ENCODE measurements at regions not wholly inside any gene's neighbourhood (a gene's known extent, or its start where the extent isn't known, plus 50 kb on each side); places are given as distances from the start of the nearest gene placed in this dataset.
"Not testable (repeated sequence)": the region's sequence is repeated elsewhere in the genome, so short reads cannot be mapped to it uniquely, and the experiment has no call there.

DNA sequence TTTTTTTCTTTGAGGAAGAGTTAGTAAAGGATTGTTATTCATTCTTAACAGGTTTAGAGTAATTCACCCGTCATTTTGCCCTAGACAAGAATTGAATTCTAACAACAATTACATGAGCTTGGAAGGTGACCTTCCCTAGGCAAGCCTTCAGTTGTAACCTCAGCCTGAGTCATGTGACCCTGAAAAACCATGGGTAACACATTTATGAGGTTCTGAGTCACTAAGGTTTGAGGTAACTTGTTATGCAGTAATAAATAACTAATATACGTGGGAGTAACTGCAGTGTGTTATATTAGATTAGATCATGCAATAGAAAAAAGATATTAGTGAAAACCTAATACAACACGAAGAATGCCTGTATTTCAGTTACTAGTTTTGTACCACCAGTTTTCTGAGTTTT, 237.6 kb upstream of the NDN start:
- no peak for DNase-seq (ENCODE audit: low read depth)

- no peak for DNase-seq (ENCODE audit: low read depth)
Measured at GRCh38 chr15:23954931-23955330, 267.8 kb upstream of the NDN start.

- DNase-seq (ENCODE audit: low read depth), result no peak
Measured at GRCh38 chr15:23983500-23984259, 296.6 kb upstream of the NDN start.

GRCh38 chr15:23994273-23994672, 307.2 kb upstream of the NDN start:
- DNase-seq (ENCODE audit: low read depth), result no peak

GRCh38 chr15:23998056-23998455, 311.0 kb upstream of the NDN start:
- DNase-seq (ENCODE audit: low read depth), result no peak

- no peak for DNase-seq (ENCODE audit: low read depth)
Measured at GRCh38 chr15:24008476-24008875, 321.4 kb upstream of the NDN start.

DNA sequence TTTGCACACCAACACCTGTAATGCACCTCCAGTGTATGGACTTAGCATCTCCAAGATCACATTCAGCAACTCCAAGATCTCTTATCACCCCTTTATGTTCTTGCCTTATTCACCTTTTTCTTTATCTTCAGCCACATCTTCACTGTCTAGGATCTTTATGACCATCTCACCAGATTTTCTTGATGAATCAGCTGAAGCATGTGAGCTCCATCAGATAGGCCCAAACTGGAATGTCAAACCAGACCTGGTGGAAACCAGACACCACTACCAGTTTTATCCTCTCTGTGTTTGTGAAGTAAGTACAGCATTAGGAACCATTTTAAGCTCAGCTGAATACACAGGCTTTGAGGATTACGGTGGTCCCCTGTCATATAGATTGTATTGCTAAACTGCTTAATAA, 330.4 kb upstream of the NDN start:
- DNase-seq (ENCODE audit: low read depth), result no peak

DNA sequence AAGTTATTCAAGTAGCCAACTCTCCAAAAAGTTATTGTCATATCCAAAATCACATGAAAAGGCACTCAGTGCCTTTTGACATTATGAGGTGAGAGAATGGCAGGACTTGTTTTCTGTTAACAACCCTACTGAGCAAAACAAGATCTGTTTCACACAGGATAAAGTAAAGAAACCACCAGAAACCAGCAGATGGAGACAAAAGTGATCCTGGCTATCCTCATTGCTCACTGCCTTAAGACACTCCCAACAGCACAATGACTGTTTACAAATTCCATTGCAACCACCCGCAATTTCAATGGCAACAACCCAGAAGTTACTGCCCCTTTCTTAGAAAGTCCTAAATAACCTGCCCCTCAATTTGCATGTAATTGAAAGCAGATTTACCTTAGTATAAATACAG, 352.6 kb upstream of the NDN start:
- no peak for DNase-seq (ENCODE audit: low read depth)

DNA sequence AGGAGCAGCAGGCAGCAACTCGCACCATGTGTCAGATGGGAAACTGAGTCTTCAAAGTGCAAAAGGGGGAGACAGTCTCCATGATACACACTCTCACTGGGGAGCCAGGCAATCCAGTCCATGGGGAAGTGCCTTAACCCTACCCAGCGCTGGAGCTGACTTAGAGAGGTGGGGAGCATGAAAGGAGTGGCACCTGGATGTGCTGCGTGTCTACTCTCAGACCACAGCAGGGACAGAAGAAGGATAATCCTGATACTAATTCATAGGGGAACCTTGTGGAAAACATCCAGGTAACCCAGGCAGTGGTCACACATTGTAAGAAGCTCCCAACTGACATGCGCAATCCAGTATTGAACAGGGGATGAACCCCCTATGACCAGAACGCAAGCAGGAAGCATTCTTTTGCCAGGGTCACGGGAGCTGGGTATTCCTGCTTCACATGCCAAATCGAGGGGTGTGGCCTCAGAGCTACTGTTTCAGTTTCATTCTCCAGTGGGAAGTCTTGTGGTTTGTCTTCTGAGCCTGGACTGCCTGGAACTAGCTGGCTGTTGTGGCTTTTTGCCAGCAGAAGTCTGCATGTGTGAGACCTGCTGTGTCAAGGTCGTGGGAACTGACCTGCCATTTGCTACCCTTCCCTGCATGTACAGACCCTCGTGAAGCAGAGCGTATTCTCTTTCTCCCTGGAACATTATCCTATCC, 367.6 kb upstream of the NDN start:
- DNase-seq (ENCODE audit: low read depth), result no peak

GRCh38 chr15:24067733-24068501, 380.8 kb upstream of the NDN start:
- no peak for DNase-seq (ENCODE audit: low read depth)

- DNase-seq (ENCODE audit: low read depth), result no peak
Measured at GRCh38 chr15:24075420-24076089, 388.4 kb upstream of the NDN start.

DNA sequence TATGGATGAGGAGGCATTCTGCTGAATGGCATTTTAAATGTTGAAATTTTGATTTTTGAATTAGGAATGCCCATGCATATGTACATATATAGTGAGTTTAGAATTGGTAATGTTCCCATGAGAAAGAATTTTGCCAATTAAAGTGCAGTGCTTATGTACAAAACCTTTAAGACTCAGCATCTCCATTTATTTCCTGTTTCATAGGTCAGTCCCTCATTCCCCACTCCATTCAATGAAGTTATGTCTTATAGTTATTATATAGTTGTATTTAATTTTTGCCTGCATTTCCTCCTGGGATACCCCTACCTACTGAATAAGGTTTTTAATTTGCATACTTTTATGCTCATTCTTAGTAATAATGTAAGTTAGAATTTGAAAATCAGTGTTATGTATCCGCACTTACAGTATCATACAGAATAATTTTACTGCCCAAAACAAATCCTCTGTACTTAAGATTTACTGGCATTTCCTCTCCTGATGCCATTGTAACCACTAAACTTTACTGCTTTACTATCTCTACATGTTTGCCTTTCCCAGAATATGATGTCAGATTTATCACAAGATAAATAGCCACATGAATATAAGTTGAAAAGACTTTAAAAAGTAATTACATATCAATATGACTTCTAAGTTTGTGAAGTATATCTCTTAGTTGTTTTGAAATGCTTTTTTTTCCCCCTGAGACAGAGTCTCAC, 389.1 kb upstream of the NDN start:
- DNase-seq (ENCODE audit: low read depth), result no peak

DNA sequence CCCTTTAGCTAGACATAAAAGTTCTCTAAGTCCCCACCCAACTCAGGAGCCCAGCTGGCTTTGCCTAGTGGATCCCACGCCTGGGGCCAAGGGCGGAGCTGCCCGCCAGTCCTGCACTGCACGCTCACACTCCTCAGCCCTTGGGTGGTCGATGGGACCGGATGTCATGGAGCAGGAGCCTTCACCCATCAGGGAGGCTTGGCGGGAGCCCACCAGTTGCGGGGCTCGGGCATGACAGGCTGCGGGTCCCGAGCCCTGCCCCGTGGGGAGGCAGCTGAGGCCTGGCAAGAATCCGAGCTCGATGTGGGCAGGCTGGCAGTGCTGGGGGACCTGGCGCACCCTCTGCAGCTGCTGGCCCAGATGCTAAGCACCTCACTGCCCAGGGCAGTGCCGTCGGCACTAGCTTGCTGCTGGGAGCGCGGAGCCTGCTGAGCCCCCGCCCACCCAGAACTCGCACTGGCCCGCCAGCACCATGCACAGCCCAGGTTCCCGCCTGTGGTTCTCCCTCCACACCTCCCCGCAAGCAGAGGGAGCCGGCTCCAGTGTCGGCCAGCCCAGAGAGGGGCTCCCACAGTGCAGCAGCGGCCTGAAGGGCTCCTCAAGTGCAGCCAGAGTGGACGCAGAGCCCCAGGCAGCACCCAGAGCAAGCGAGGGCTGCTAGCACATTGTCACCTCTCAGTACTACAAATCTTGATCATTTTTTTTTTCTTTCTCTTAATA, 391.4 kb upstream of the NDN start:
- no peak for DNase-seq (ENCODE audit: low read depth)

- DNase-seq (ENCODE audit: low read depth), result not testable (repeated sequence)
Measured at GRCh38 chr15:24088941-24089340, 401.8 kb upstream of the NDN start.

DNA sequence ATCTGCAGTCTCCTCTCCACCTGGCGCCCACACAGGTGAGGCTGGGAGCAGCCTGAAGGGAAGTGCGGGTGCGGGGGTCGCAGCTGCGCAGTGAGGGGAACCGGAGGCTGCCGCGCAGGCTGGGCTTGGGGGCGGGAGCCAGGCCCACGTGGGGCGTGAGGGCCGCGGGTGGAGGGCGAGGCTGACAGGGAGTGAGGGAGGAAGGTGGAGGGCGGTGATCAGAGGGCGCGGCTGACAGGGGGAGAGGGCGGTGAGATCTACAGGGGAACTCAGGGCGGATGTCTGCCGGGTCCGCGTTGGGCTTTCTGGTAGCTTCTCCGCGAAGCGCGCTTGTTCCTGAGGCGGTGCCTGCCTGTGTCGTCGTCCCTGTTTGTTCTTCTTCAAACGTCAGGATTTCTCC, 414.4 kb upstream of the NDN start:
- not testable (repeated sequence) for DNase-seq (ENCODE audit: low read depth)

DNA sequence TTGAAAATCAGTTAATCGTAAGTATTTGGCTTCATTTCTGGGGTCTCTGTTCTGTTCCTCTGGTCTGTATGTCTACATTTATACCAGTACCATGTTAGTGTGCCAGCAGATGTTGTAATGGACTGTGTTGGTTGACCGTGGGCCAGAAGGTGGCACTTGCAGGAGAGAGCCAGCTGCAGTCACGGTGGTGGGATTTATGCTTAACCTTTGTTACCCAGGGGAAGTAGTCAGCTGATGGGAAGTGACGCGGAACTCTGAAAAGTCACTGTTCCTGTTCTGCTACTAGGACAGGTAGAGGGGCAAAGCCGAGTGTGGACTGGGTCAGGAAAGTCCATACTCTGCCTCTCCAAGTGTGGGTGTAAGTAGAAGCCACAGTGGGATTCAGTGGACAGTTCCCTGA, 420.4 kb upstream of the NDN start:
- not testable (repeated sequence) for DNase-seq (ENCODE audit: low read depth)

GRCh38 chr15:24107948-24108347, 420.8 kb upstream of the NDN start:
- not testable (repeated sequence) for DNase-seq (ENCODE audit: low read depth)

GRCh38 chr15:24108349-24108748, 421.2 kb upstream of the NDN start:
- DNase-seq (ENCODE audit: low read depth), result not testable (repeated sequence)

- DNase-seq (ENCODE audit: low read depth), result not testable (repeated sequence)
Measured at GRCh38 chr15:24139622-24140021, 452.5 kb upstream of the NDN start.

DNA sequence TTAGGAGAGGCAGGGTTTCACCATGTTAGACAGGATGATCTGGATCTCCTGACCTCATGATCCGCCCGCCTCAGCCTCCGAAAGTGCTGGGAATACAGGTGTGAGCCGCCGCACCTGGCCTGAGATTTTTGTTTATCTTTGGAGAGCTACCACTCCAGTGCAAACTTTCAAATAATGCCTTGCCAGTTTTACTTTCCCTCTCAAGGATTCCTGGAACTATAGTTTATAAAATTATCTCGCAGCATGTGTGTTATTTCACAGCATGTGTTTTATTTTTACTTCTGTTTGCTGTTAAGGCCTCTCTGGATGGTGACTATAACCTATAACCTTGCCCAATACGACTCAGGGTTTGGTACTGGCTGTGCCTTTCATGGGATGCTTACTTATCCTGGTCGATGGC, 458.0 kb upstream of the NDN start:
- DNase-seq (ENCODE audit: low read depth), result not testable (repeated sequence)

GRCh38 chr15:24146251-24146650, 459.1 kb upstream of the NDN start:
- no peak for DNase-seq (ENCODE audit: low read depth)

Measured in LHCN-M2 (cell line).